Suprapubic skin (tissue), 3 donors: ENCODE measurements at regions not wholly inside any gene's neighbourhood (a gene's known extent, or its start where the extent isn't known, plus 50 kb on each side); places are given as distances from the start of the nearest gene placed in this dataset.

Experiments
- POLR2AphosphoS5 ChIP-seq, 3 donors: sonication (generic); formaldehyde crosslinking; IDR thresholded peaks; one replicate each; pipeline ENCODE4 v1.6.1; 2017; ENCODE audit warnings: antibody characterized with exemption in 3 of 3
- TF ChIP-seq, protein P1 (sequence below), 2 donors: fragments of 200-600 bp in 1 of 2; fragments of 450-650 bp in 1 of 2; sonication (generic) in 1 of 2; IDR thresholded peaks; one replicate each; pipeline ENCODE4 v1.5.1; 2016 to 2019; ENCODE audit warnings: antibody characterized with exemption in 2 of 2, mild to moderate bottlenecking in 1 of 2, moderate library complexity in 1 of 2

DNA sequence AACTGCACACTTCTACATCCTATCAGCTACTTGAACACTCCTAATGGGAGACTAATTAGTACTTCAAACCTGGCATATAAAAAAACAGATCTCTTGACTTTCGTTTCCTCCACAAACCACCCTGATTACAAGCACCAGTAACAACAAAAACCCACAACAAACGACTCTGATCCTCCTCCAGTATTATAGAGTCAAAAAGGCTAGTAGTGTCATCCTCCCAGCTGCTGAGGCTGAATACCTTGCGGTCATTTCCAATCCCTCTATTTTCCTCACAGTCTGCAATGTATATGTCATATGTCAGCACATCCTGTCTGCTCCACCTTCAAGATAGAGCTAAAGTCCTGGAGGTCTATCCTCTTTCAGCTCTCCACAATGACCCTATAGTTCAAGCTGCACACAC lies 688.9 kb upstream of the RAG2 start:
- TF ChIP-seq, protein P1, sequence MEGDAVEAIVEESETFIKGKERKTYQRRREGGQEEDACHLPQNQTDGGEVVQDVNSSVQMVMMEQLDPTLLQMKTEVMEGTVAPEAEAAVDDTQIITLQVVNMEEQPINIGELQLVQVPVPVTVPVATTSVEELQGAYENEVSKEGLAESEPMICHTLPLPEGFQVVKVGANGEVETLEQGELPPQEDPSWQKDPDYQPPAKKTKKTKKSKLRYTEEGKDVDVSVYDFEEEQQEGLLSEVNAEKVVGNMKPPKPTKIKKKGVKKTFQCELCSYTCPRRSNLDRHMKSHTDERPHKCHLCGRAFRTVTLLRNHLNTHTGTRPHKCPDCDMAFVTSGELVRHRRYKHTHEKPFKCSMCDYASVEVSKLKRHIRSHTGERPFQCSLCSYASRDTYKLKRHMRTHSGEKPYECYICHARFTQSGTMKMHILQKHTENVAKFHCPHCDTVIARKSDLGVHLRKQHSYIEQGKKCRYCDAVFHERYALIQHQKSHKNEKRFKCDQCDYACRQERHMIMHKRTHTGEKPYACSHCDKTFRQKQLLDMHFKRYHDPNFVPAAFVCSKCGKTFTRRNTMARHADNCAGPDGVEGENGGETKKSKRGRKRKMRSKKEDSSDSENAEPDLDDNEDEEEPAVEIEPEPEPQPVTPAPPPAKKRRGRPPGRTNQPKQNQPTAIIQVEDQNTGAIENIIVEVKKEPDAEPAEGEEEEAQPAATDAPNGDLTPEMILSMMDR (IDR thresholded peaks at IDR 0.05): no peak
- no peak for TF ChIP-seq POLR2AphosphoS5 (IDR thresholded peaks at IDR 0.05)
